Stimulated activated CD8-positive, alpha-beta memory T cell treated with anti-CD3 and anti-CD28 coated beads, Interleukin-7, amount 100 ng/mL, for 48 hours (primary cell): ENCODE measurements at regions not wholly inside any gene's neighbourhood (a gene's known extent, or its start where the extent isn't known, plus 50 kb on each side); places are given as distances from the start of the nearest gene placed in this dataset.

Experiments
- DNase-seq, 2 donors: peaks; one replicate each; pipeline ENCODE4 v3.0.0-alpha.2; 2020; ENCODE audit warnings: low read depth in 1 of 2; ENCODE audit errors: extremely low read depth in 1 of 2

GRCh38 chr20:50297498-50298376 lies 107.1 kb downstream of the CEBPB start:
- no peak for DNase-seq

- DNase-seq = no peak
These were observed 108.1 kb downstream of the CEBPB start for GRCh38 chr20:50298554-50299324.

GRCh38 chr20:50299325-50299629 lies 108.6 kb downstream of the CEBPB start:
- DNase-seq = no peak

- no peak for DNase-seq
These were observed 110.5 kb downstream of the CEBPB start for GRCh38 chr20:50301165-50301564.

GRCh38 chr20:50301712-50302111 lies 111.1 kb downstream of the CEBPB start:
- DNase-seq = no peak

GRCh38 chr20:50302341-50303057 lies 111.9 kb downstream of the CEBPB start:
- DNase-seq = no peak

GRCh38 chr20:50303573-50304500 lies 113.2 kb downstream of the CEBPB start:
- no peak for DNase-seq

- DNase-seq = no peak
These were observed 113.8 kb downstream of the CEBPB start for GRCh38 chr20:50304501-50304856.

- DNase-seq = no peak
These were observed 114.4 kb downstream of the CEBPB start for GRCh38 chr20:50304923-50305635.

- no peak for DNase-seq
These were observed 115.2 kb downstream of the CEBPB start for GRCh38 chr20:50305636-50306477.

- DNase-seq = no peak
These were observed 116.1 kb downstream of the CEBPB start for GRCh38 chr20:50306478-50307423.

- DNase-seq = no peak
These were observed 117.5 kb downstream of the CEBPB start for GRCh38 chr20:50308166-50308512.

- no peak for DNase-seq
These were observed 118.1 kb downstream of the CEBPB start for GRCh38 chr20:50308513-50309279.

GRCh38 chr20:50309280-50309763 lies 118.7 kb downstream of the CEBPB start:
- DNase-seq = no peak

- no peak for DNase-seq
These were observed 119.4 kb downstream of the CEBPB start for GRCh38 chr20:50309764-50310672.

GRCh38 chr20:50310673-50311051 lies 120.0 kb downstream of the CEBPB start:
- no peak for DNase-seq
